ENCODE measurements at regions not wholly inside any gene's neighbourhood (a gene's known extent, or its start where the extent isn't known, plus 50 kb on each side); places are given as distances from the start of the nearest gene placed in this dataset.

DNA sequence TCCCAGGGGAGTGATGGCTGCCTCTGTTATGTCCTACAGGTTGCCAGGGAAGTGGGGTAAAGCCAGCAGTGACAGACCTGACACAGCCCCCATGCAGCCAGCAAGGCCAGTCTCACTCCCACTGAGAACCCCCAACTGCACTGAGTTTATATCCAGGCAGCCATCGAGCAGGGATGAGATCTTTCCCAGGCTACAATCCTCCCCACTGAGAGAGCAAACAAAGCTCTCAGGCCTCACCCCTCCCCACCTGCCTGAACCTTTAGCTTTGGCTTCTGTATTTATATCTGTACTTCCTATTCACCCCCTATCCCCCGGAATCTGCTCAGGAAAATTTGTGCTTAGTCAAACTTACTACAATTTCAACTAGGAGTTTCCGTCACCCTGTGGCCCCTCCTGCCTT lies 284.1 kb downstream of the FAM170A start:
- peaks cover 5% of the 10 kb centered on the region for H3K9me3 Mint-ChIP-seq (ENCODE audit: insufficient read depth)

DNA sequence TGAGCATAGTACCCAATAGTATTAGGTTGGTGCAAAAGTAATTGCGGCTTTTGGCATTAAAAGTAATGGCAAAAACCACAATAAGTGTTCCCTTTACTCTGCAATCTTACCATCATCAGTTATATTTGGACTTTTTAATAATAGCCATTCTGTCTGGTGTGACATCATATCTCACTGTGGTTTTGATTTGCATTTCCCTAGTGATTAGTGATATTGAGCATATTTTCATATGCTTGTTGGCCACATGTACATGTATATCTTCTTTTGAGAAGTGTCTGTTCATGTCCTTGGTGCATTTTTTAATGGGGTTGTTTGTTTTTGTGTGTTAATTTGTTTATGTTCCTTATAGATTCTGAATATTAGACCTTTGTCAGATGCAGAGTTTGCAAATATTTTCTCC lies 289.9 kb downstream of the FAM170A start:
- no peak overlapping the region for H3K4me3 ChIP-seq (ENCODE audit: control extremely low read depth in 1 of 5, extremely low read depth in 1 of 5, insufficient read depth in 1 of 5, low read depth in 2 of 5, low read length in 4 of 5)
- ChIA-PET POLR2A (no interaction called here), CTCF (no interaction called here)
- Mint-ChIP-seq H3K9me3 (ENCODE audit: insufficient read depth) (no peaks in the 10 kb centered on the region), H3K27ac (no peak overlapping the region), H3K4me3 (no peak overlapping the region), H3K27me3 (peaks cover 3% of the 10 kb centered on the region), H3K4me1 (no peaks in the 10 kb centered on the region)
- no peak overlapping the region for H3K9ac ChIP-seq (ENCODE audit: low read length)
- TF ChIP-seq, protein P1, sequence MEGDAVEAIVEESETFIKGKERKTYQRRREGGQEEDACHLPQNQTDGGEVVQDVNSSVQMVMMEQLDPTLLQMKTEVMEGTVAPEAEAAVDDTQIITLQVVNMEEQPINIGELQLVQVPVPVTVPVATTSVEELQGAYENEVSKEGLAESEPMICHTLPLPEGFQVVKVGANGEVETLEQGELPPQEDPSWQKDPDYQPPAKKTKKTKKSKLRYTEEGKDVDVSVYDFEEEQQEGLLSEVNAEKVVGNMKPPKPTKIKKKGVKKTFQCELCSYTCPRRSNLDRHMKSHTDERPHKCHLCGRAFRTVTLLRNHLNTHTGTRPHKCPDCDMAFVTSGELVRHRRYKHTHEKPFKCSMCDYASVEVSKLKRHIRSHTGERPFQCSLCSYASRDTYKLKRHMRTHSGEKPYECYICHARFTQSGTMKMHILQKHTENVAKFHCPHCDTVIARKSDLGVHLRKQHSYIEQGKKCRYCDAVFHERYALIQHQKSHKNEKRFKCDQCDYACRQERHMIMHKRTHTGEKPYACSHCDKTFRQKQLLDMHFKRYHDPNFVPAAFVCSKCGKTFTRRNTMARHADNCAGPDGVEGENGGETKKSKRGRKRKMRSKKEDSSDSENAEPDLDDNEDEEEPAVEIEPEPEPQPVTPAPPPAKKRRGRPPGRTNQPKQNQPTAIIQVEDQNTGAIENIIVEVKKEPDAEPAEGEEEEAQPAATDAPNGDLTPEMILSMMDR (IDR thresholded peaks at IDR 0.05), result no peak
- no peak for TF ChIP-seq EZH2 (IDR thresholded peaks at IDR 0.05; ENCODE audit: borderline replicate concordance, insufficient read depth, low read depth, low read length, poor library complexity, severe bottlenecking)
- no peaks in the 10 kb centered on the region for H3K79me2 ChIP-seq (ENCODE audit: control insufficient read depth, insufficient read depth, low read length)
- H3K4me1 ChIP-seq (ENCODE audit: control insufficient read depth in 2 of 2, insufficient read depth in 2 of 2, low read length in 2 of 2), result no peaks in the 10 kb centered on the region
- WGBS (ENCODE audit: insufficient coverage), result no CpG with 5 or more reads among the region's 1 CpG
- H3K36me3 ChIP-seq (replicated peaks in 1 of 2; ENCODE audit: control extremely low read depth in 1 of 2, control insufficient read depth in 1 of 2, extremely low read depth in 1 of 2, insufficient read depth in 2 of 2, low read length in 1 of 2), result no peaks in the 10 kb centered on the region
- ATAC-seq (ENCODE audit: low read depth) (no peak), DNase-seq (no peak)
- intact Hi-C loops (cut with micrococcal nuclease), result no loop called here
- no peak overlapping the region for H3K27ac ChIP-seq (ENCODE audit: low read length in 2 of 2)
- H3K4me2 ChIP-seq (replicated peaks; ENCODE audit: low read depth, low read length, poor library complexity, severe bottlenecking), result no peak overlapping the region
- H3K9me3 ChIP-seq (ENCODE audit: control extremely low read depth in 1 of 3, control insufficient read depth in 2 of 3, insufficient read depth in 1 of 3, low read length in 2 of 3), result no peaks in the 10 kb centered on the region
- no peak overlapping the region for H2AFZ ChIP-seq (ENCODE audit: insufficient read depth, low read depth, low read length, poor library complexity, severe bottlenecking)
- H4K20me1 ChIP-seq (ENCODE audit: control insufficient read depth, insufficient read depth, low read length, poor library complexity, severe bottlenecking), result no peaks in the 10 kb centered on the region
- H3K27me3 ChIP-seq (replicated peaks in 1 of 4; ENCODE audit: control extremely low read depth in 1 of 4, control insufficient read depth in 3 of 4, insufficient read depth in 4 of 4, low read length in 3 of 4), result no peaks in the 10 kb centered on the region

More for the DNA sequence above, 284.1 kb downstream of the FAM170A start:
- no peak overlapping the region for H3K9ac ChIP-seq (ENCODE audit: low read length)
- DNase-seq (no peak), ATAC-seq (ENCODE audit: low read depth) (no peak)
- intact Hi-C loops (cut with micrococcal nuclease), result no loop called here
- H3K9me3 ChIP-seq (ENCODE audit: control extremely low read depth in 1 of 3, control insufficient read depth in 2 of 3, insufficient read depth in 1 of 3, low read length in 2 of 3), result no peaks in the 10 kb centered on the region
- H2AFZ ChIP-seq (ENCODE audit: insufficient read depth, low read depth, low read length, poor library complexity, severe bottlenecking), result no peak overlapping the region
- H4K20me1 ChIP-seq (ENCODE audit: control insufficient read depth, insufficient read depth, low read length, poor library complexity, severe bottlenecking), result no peaks in the 10 kb centered on the region
- H3K4me2 ChIP-seq (replicated peaks; ENCODE audit: low read depth, low read length, poor library complexity, severe bottlenecking), result no peak overlapping the region
- no peaks in the 10 kb centered on the region for H3K36me3 ChIP-seq (replicated peaks in 1 of 2; ENCODE audit: control extremely low read depth in 1 of 2, control insufficient read depth in 1 of 2, extremely low read depth in 1 of 2, insufficient read depth in 2 of 2, low read length in 1 of 2)
- TF ChIP-seq, protein P1 (IDR thresholded peaks at IDR 0.05), result no peak
- TF ChIP-seq EZH2 (IDR thresholded peaks at IDR 0.05; ENCODE audit: borderline replicate concordance, insufficient read depth, low read depth, low read length, poor library complexity, severe bottlenecking), result no peak
- Mint-ChIP-seq H3K4me3 (no peak overlapping the region), H3K27me3 (no peaks in the 10 kb centered on the region), H3K4me1 (no peaks in the 10 kb centered on the region), H3K27ac (no peak overlapping the region)
- no peak overlapping the region for H3K4me3 ChIP-seq (ENCODE audit: control extremely low read depth in 1 of 5, extremely low read depth in 1 of 5, insufficient read depth in 1 of 5, low read depth in 2 of 5, low read length in 4 of 5)
- ChIA-PET POLR2A (no interaction called here), CTCF (no interaction called here)
- 50% methylated on average over 2 of the region's 3 CpGs for WGBS (ENCODE audit: insufficient coverage)
- H3K27ac ChIP-seq (ENCODE audit: low read length in 2 of 2), result no peak overlapping the region
- H3K27me3 ChIP-seq (replicated peaks in 1 of 4; ENCODE audit: control extremely low read depth in 1 of 4, control insufficient read depth in 3 of 4, insufficient read depth in 4 of 4, low read length in 3 of 4), result no peaks in the 10 kb centered on the region
- H3K79me2 ChIP-seq (ENCODE audit: control insufficient read depth, insufficient read depth, low read length), result no peaks in the 10 kb centered on the region
- no peaks in the 10 kb centered on the region for H3K4me1 ChIP-seq (ENCODE audit: control insufficient read depth in 2 of 2, insufficient read depth in 2 of 2, low read length in 2 of 2)

Data from B cell (primary cell).